SK-N-SH treated with all-trans-retinoic acid at 6 μM for 48 hours (cell line): ENCODE measurements at regions not wholly inside any gene's neighbourhood (a gene's known extent, or its start where the extent isn't known, plus 50 kb on each side); places are given as distances from the start of the nearest gene placed in this dataset.
"Not testable (repeated sequence)": the region's sequence is repeated elsewhere in the genome, so short reads cannot be mapped to it uniquely, and the experiment has no call there.

ENCODE experiments used
- ARNTL ChIP-seq: fragments of 450-650 bp; formaldehyde crosslinking; IDR thresholded peaks from 2 replicates; pipeline ENCODE4 v1.5.0; 2020; ENCODE audit warnings: low read depth, mild to moderate bottlenecking, moderate library complexity, borderline replicate concordance
- ESRRG ChIP-seq: fragments of 250-450 bp; sonication (Bioruptor Pico); IDR thresholded peaks from 2 replicates; pipeline ENCODE4 v1.6.1; 2021; ENCODE audit warnings: mild to moderate bottlenecking
- OSR1 ChIP-seq: fragments of 250-450 bp; sonication (Bioruptor Pico); IDR thresholded peaks from 2 replicates; pipeline ENCODE4 v1.8.0; 2022; ENCODE audit warnings: moderate library complexity, mild to moderate bottlenecking, inconsistent platforms
- PPARA ChIP-seq: fragments of 250-450 bp; sonication (Bioruptor Pico); IDR thresholded peaks from 2 replicates; pipeline ENCODE4 v1.5.0; 2020; ENCODE audit warnings: mild to moderate bottlenecking, borderline replicate concordance
- TOX ChIP-seq: fragments of 250-450 bp; sonication (Bioruptor Pico); IDR thresholded peaks from 2 replicates; pipeline ENCODE4 v1.8.0; 2021; ENCODE audit warnings: mild to moderate bottlenecking, moderate library complexity, borderline replicate concordance
- ZC3H10 ChIP-seq: fragments of 250-450 bp; sonication (Bioruptor Pico); IDR thresholded peaks from 2 replicates; pipeline ENCODE4 v1.5.1; 2021; ENCODE audit warnings: mild to moderate bottlenecking, moderate library complexity
- ZFP3 ChIP-seq: fragments of 250-450 bp; sonication (Bioruptor Pico); IDR thresholded peaks from 2 replicates; pipeline ENCODE4 v1.5.0; 2020; ENCODE audit warnings: mild to moderate bottlenecking, moderate library complexity
- ZNF70 ChIP-seq: fragments of 450-650 bp; formaldehyde crosslinking; IDR thresholded peaks from 2 replicates; pipeline ENCODE4 v1.5.0; 2020; ENCODE audit warnings: mild to moderate bottlenecking, moderate library complexity
- ZNF8 ChIP-seq: fragments of 450-650 bp; formaldehyde crosslinking; IDR thresholded peaks from 2 replicates; pipeline ENCODE4 v1.5.0; 2020; ENCODE audit warnings: mild to moderate bottlenecking, moderate library complexity
- TF ChIP-seq, protein P1 (sequence below): fragments of 250-450 bp; sonication (Bioruptor Pico); IDR thresholded peaks from 2 replicates; pipeline ENCODE4 v1.5.0; 2020; ENCODE audit warnings: mild to moderate bottlenecking, moderate library complexity
- TF ChIP-seq, protein P2 (sequence below): fragments of 250-450 bp; sonication (Bioruptor Pico); IDR thresholded peaks from 2 replicates; pipeline ENCODE4 v1.8.0; 2020; ENCODE audit warnings: mild to moderate bottlenecking, moderate library complexity, borderline replicate concordance
- TF ChIP-seq, protein P3 (sequence below): fragments of 250-450 bp; sonication (Bioruptor Pico); IDR thresholded peaks from 2 replicates; pipeline ENCODE4 v1.5.1; 2020; ENCODE audit warnings: low read depth, mild to moderate bottlenecking, moderate library complexity

DNA sequence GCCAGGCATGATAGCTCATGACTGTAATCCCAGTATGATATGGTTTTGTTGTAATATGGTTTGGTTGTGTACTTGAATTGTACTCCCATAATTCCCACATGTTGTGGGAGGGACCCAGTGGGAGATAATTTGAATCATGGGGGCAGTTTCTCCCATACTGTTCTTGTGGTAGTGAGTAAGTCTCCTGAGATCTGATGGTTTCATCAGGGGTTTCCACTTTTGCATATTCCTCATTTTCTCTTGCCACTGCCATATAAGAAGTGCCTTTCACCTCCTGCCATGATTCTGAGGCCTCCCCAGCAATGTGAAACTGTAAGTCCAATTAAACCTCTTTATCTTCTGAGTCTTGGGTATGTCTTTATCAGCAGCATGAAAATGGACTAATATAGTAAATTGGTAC is 160.3 kb upstream of the COX10 start:
- not testable (repeated sequence) for TF ChIP-seq TOX (CRISPR knock-in tag); ZNF70; ZFP3 (CRISPR knock-in tag); ARNTL (CRISPR knock-in tag); PPARA (CRISPR knock-in tag); OSR1; ESRRG; ZNF8 (CRISPR knock-in tag); ZC3H10 (CRISPR knock-in tag)
- TF ChIP-seq, protein P1, sequence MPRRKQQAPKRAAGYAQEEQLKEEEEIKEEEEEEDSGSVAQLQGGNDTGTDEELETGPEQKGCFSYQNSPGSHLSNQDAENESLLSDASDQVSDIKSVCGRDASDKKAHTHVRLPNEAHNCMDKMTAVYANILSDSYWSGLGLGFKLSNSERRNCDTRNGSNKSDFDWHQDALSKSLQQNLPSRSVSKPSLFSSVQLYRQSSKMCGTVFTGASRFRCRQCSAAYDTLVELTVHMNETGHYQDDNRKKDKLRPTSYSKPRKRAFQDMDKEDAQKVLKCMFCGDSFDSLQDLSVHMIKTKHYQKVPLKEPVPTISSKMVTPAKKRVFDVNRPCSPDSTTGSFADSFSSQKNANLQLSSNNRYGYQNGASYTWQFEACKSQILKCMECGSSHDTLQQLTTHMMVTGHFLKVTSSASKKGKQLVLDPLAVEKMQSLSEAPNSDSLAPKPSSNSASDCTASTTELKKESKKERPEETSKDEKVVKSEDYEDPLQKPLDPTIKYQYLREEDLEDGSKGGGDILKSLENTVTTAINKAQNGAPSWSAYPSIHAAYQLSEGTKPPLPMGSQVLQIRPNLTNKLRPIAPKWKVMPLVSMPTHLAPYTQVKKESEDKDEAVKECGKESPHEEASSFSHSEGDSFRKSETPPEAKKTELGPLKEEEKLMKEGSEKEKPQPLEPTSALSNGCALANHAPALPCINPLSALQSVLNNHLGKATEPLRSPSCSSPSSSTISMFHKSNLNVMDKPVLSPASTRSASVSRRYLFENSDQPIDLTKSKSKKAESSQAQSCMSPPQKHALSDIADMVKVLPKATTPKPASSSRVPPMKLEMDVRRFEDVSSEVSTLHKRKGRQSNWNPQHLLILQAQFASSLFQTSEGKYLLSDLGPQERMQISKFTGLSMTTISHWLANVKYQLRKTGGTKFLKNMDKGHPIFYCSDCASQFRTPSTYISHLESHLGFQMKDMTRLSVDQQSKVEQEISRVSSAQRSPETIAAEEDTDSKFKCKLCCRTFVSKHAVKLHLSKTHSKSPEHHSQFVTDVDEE: not testable (repeated sequence)
- TF ChIP-seq, protein P2, sequence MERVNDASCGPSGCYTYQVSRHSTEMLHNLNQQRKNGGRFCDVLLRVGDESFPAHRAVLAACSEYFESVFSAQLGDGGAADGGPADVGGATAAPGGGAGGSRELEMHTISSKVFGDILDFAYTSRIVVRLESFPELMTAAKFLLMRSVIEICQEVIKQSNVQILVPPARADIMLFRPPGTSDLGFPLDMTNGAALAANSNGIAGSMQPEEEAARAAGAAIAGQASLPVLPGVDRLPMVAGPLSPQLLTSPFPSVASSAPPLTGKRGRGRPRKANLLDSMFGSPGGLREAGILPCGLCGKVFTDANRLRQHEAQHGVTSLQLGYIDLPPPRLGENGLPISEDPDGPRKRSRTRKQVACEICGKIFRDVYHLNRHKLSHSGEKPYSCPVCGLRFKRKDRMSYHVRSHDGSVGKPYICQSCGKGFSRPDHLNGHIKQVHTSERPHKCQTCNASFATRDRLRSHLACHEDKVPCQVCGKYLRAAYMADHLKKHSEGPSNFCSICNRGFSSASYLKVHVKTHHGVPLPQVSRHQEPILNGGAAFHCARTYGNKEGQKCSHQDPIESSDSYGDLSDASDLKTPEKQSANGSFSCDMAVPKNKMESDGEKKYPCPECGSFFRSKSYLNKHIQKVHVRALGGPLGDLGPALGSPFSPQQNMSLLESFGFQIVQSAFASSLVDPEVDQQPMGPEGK: not testable (repeated sequence)
- TF ChIP-seq, protein P3, sequence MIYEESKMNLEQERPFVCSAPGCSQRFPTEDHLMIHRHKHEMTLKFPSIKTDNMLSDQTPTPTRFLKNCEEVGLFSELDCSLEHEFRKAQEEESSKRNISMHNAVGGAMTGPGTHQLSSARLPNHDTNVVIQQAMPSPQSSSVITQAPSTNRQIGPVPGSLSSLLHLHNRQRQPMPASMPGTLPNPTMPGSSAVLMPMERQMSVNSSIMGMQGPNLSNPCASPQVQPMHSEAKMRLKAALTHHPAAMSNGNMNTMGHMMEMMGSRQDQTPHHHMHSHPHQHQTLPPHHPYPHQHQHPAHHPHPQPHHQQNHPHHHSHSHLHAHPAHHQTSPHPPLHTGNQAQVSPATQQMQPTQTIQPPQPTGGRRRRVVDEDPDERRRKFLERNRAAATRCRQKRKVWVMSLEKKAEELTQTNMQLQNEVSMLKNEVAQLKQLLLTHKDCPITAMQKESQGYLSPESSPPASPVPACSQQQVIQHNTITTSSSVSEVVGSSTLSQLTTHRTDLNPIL (CRISPR knock-in tag): not testable (repeated sequence)
